ENCODE measurements at regions not wholly inside any gene's neighbourhood (a gene's known extent, or its start where the extent isn't known, plus 50 kb on each side); places are given as distances from the start of the nearest gene placed in this dataset.

- peak; percentile 92 for TF ChIP-seq MGA (IDR thresholded peaks at IDR 0.05)
- no peak for TF ChIP-seq ARID3A (IDR thresholded peaks at IDR 0.05; ENCODE audit: borderline replicate concordance, low read depth, low read length)
- TF ChIP-seq SIN3B (IDR thresholded peaks at IDR 0.05; ENCODE audit: low read depth) = no peak
- TF ChIP-seq ZFX (CRISPR knock-in tag; IDR thresholded peaks at IDR 0.05) = peak; percentile 6; the same call in 1 of the 2 replicates
- no peak for TF ChIP-seq SMARCA4 (IDR thresholded peaks at IDR 0.05)
- TF ChIP-seq MTF1 (CRISPR knock-in tag; IDR thresholded peaks at IDR 0.05; ENCODE audit: borderline replicate concordance) = no peak
- no peak for TF ChIP-seq RNF219 (CRISPR knock-in tag; IDR thresholded peaks at IDR 0.05)
Measured at GRCh38 chr11:64500176-64501013, 55.3 kb upstream of the SLC22A11 start (continued).

Data from K562 (cell line).